GM23338 (cell line): ENCODE measurements at regions not wholly inside any gene's neighbourhood (a gene's known extent, or its start where the extent isn't known, plus 50 kb on each side); places are given as distances from the start of the nearest gene placed in this dataset.

Experiments used
- EZH2 ChIP-seq: fragments of 200-600 bp; sonication (generic); IDR thresholded peaks from one replicate; pipeline ENCODE4 v1.8.0; 2017; ENCODE audit warnings: antibody characterized with exemption, mild to moderate bottlenecking, low read depth; ENCODE audit not compliant: unreplicated experiment
- EZH2phosphoT487 ChIP-seq: fragments of 200-600 bp; sonication (generic); IDR thresholded peaks from one replicate; pipeline ENCODE4 v1.8.1; 2018; ENCODE audit warnings: antibody characterized with exemption; ENCODE audit not compliant: unreplicated experiment
- POLR2AphosphoS5 ChIP-seq: IDR thresholded peaks from 2 replicates; pipeline ENCODE4 v1.6.1; 2016; ENCODE audit warnings: antibody characterized with exemption, low read depth
- STAT1 ChIP-seq: IDR thresholded peaks from one replicate; pipeline ENCODE4 v1.6.1; 2016; ENCODE audit warnings: antibody characterized with exemption; ENCODE audit not compliant: unreplicated experiment
- TF ChIP-seq, protein P1 (sequence below), 2 experiments: fragments of 200-600 bp in 1 of 2; sonication (generic) in 1 of 2; conservative IDR thresholded peaks; 2 replicates each; pipeline versions ENCODE4 v1.5.1 to v1.6.1; 2016 to 2017; ENCODE audit warnings: antibody characterized with exemption in 2 of 2, low read depth in 2 of 2, mild to moderate bottlenecking in 2 of 2, moderate library complexity in 1 of 2
- TF ChIP-seq, protein P2 (sequence below): IDR thresholded peaks from one replicate; pipeline ENCODE4 v1.6.1; 2018; ENCODE audit warnings: antibody characterized with exemption; ENCODE audit not compliant: unreplicated experiment
- TF ChIP-seq, protein P3 (sequence below): IDR thresholded peaks from 2 replicates; pipeline ENCODE4 v1.6.1; 2016; ENCODE audit warnings: antibody characterized with exemption

DNA sequence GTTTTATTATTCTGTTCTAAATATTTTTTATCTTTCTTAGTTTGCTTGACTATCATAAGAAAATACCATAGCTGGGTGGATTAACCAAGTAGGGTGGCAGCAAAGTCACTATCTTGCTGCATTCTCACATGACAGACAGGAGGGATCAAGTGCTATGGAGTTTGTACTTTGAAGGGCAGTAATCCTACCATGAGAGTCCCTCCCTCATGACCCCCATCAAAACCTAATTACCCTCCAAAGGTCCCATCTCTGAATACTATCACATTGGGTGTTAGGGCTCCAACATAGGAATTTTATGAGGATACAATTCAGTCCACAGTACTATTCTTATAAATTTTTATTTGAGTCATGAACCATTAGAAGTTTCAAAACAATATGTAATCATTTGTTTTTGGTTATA lies 388.5 kb upstream of the B3GALT2 start:
- TF ChIP-seq, protein P1, sequence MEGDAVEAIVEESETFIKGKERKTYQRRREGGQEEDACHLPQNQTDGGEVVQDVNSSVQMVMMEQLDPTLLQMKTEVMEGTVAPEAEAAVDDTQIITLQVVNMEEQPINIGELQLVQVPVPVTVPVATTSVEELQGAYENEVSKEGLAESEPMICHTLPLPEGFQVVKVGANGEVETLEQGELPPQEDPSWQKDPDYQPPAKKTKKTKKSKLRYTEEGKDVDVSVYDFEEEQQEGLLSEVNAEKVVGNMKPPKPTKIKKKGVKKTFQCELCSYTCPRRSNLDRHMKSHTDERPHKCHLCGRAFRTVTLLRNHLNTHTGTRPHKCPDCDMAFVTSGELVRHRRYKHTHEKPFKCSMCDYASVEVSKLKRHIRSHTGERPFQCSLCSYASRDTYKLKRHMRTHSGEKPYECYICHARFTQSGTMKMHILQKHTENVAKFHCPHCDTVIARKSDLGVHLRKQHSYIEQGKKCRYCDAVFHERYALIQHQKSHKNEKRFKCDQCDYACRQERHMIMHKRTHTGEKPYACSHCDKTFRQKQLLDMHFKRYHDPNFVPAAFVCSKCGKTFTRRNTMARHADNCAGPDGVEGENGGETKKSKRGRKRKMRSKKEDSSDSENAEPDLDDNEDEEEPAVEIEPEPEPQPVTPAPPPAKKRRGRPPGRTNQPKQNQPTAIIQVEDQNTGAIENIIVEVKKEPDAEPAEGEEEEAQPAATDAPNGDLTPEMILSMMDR (conservative IDR thresholded peaks at IDR 0.05; ENCODE audit: low read depth in 2 of 2), result no peak
- TF ChIP-seq, protein P2, sequence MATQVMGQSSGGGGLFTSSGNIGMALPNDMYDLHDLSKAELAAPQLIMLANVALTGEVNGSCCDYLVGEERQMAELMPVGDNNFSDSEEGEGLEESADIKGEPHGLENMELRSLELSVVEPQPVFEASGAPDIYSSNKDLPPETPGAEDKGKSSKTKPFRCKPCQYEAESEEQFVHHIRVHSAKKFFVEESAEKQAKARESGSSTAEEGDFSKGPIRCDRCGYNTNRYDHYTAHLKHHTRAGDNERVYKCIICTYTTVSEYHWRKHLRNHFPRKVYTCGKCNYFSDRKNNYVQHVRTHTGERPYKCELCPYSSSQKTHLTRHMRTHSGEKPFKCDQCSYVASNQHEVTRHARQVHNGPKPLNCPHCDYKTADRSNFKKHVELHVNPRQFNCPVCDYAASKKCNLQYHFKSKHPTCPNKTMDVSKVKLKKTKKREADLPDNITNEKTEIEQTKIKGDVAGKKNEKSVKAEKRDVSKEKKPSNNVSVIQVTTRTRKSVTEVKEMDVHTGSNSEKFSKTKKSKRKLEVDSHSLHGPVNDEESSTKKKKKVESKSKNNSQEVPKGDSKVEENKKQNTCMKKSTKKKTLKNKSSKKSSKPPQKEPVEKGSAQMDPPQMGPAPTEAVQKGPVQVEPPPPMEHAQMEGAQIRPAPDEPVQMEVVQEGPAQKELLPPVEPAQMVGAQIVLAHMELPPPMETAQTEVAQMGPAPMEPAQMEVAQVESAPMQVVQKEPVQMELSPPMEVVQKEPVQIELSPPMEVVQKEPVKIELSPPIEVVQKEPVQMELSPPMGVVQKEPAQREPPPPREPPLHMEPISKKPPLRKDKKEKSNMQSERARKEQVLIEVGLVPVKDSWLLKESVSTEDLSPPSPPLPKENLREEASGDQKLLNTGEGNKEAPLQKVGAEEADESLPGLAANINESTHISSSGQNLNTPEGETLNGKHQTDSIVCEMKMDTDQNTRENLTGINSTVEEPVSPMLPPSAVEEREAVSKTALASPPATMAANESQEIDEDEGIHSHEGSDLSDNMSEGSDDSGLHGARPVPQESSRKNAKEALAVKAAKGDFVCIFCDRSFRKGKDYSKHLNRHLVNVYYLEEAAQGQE, result no peak
- TF ChIP-seq EZH2phosphoT487 (no peak), STAT1 (no peak), EZH2 (no peak), POLR2AphosphoS5 (no peak)
- TF ChIP-seq, protein P3, sequence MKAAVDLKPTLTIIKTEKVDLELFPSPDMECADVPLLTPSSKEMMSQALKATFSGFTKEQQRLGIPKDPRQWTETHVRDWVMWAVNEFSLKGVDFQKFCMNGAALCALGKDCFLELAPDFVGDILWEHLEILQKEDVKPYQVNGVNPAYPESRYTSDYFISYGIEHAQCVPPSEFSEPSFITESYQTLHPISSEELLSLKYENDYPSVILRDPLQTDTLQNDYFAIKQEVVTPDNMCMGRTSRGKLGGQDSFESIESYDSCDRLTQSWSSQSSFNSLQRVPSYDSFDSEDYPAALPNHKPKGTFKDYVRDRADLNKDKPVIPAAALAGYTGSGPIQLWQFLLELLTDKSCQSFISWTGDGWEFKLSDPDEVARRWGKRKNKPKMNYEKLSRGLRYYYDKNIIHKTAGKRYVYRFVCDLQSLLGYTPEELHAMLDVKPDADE, result no peak
